NCI-H446 (cell line): ENCODE measurements at regions not wholly inside any gene's neighbourhood (a gene's known extent, or its start where the extent isn't known, plus 50 kb on each side); places are given as distances from the start of the nearest gene placed in this dataset.
A peak's percentile ranks its signal among the peaks of the same experiment; 100 is the strongest.

Experiments
- DNase-seq, 2 experiments: peaks; one replicate each; lab custom pipeline; 2025; lab: John Stamatoyannopoulos, UW

GRCh38 chrX:39893417-39894338 is 204.1 kb downstream of the BCOR start:
- no peak for DNase-seq

GRCh38 chrX:39894683-39895082 is 203.1 kb downstream of the BCOR start:
- no peak for DNase-seq

GRCh38 chrX:39895218-39896110 is 202.3 kb downstream of the BCOR start:
- peak in 1 of 2 experiments; percentile 48 for DNase-seq

GRCh38 chrX:39896951-39897740 is 200.6 kb downstream of the BCOR start:
- peak in 1 of 2 experiments; percentile 24 for DNase-seq

- DNase-seq = no peak
Observed at GRCh38 chrX:39897741-39898097, 200.0 kb downstream of the BCOR start.

GRCh38 chrX:39898147-39898546 is 199.6 kb downstream of the BCOR start:
- DNase-seq = no peak

GRCh38 chrX:39899059-39899458 is 198.7 kb downstream of the BCOR start:
- DNase-seq = no peak

GRCh38 chrX:39899856-39900776 is 197.6 kb downstream of the BCOR start:
- no peak for DNase-seq

GRCh38 chrX:39900777-39901170 is 197.0 kb downstream of the BCOR start:
- DNase-seq = no peak

GRCh38 chrX:39903343-39903742 is 194.4 kb downstream of the BCOR start:
- DNase-seq = no peak

GRCh38 chrX:39903937-39904336 is 193.8 kb downstream of the BCOR start:
- DNase-seq = no peak

GRCh38 chrX:39904816-39905537 is 192.8 kb downstream of the BCOR start:
- DNase-seq = no peak

GRCh38 chrX:39905538-39905891 is 192.2 kb downstream of the BCOR start:
- peak in 1 of 2 experiments; percentile 14 for DNase-seq

GRCh38 chrX:39905946-39906345 is 191.8 kb downstream of the BCOR start:
- DNase-seq = no peak

GRCh38 chrX:39907964-39908661 is 189.6 kb downstream of the BCOR start:
- DNase-seq = peak in 1 of 2 experiments; percentile 18

- DNase-seq = no peak
Observed at GRCh38 chrX:39909996-39910395, 187.8 kb downstream of the BCOR start.

- DNase-seq = no peak
Observed at GRCh38 chrX:39910651-39911050, 187.1 kb downstream of the BCOR start.

GRCh38 chrX:39911278-39911897 is 186.4 kb downstream of the BCOR start:
- DNase-seq = no peak

GRCh38 chrX:39912126-39912525 is 185.6 kb downstream of the BCOR start:
- DNase-seq = no peak
